HG03097 (cell line): ENCODE measurements at regions not wholly inside any gene's neighbourhood (a gene's known extent, or its start where the extent isn't known, plus 50 kb on each side); places are given as distances from the start of the nearest gene placed in this dataset.

ENCODE experiments used
- ATAC-seq: cut with Tn5 transposase; IDR thresholded peaks from one replicate; pipeline ENCODE4 v1.9.1; 2021; ENCODE audit not compliant: unreplicated experiment, low FRiP score

DNA sequence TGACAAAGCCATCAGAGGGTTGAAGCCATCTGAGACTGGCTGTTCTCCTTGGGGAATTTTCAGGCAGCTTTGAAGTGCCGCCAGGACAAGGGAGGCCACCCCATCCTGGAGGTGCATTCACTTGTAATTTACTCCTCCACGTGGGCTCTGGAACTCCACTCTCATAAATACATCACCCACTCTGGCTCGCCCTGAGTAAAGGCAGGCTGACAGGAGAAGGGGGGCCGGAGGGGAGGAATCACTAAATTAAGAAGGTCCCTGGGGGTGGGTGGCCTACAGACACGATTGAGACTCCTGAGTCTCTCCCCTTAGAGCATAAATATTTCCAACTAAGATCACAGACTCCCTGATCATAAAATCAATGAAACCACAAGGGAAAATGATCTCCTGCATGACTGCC is 56.3 kb upstream of the HNF1B start:
- ATAC-seq = no peak

DNA sequence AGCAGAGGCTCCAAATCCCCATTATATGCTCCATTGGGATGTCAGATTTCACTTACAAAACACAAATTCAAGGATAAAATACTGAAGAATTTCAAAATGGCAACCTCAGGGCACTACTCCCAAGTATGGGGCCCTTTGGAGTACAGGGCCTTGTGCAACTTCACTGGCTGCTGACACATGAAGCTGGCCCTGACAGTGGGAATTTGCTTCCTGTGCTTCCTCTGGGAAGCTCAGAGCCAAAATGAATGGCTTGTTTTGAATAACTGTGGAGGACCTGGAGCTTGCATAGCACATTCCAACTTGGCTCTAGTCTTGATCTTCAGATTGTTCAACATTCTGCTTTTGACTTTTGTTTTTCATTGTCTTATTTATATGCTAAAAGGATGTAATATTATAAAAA is 52.3 kb upstream of the HNF1B start:
- no peak for ATAC-seq

DNA sequence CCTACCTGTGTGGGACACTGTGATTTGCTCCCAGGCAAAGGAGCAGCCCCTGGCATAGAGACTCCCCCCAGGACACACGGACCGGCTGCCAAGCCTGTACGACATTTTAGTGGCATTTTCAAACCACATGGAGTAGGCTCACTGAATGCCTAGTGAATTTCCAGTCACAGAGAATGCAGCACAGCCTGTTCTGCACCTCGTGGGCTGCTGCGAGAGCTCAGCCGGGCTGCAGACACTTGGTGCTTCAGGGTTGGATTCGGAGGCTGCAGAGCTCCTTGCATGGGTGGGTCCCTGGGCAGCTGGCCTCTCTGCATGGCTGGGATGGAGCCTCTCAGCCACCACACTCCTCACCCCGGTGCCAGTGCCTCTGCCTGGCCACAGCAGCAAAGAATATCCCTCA is 51.2 kb upstream of the HNF1B start:
- ATAC-seq = no peak
